AG10803 (cell line): ENCODE measurements at regions not wholly inside any gene's neighbourhood (a gene's known extent, or its start where the extent isn't known, plus 50 kb on each side); places are given as distances from the start of the nearest gene placed in this dataset.

Experiments
- DNase-seq: peaks from one replicate; pipeline ENCODE4 v3.0.0; 2010; ENCODE audit warnings: low read depth
- H3K4me3 ChIP-seq: 2 replicates; pipeline ENCODE4 v1.5.1; 2011; ENCODE audit warnings: mild to moderate bottlenecking, low read length, control low read depth
- CTCF ChIP-seq: conservative IDR thresholded peaks from 2 replicates; pipeline ENCODE4 v1.5.1; 2011; ENCODE audit warnings: mild to moderate bottlenecking, low read length, control low read depth, inconsistent platforms

GRCh38 chr11:123249354-123249753 lies 54.3 kb upstream of the CLMP start:
- TF ChIP-seq CTCF = no peak
- H3K4me3 ChIP-seq = no peak overlapping the region
- peak; percentile 57 for DNase-seq

- no peak for TF ChIP-seq CTCF
- no peak overlapping the region for H3K4me3 ChIP-seq
- no peak for DNase-seq
These were observed 52.8 kb upstream of the CLMP start for GRCh38 chr11:123247813-123248379.

- no peak overlapping the region for H3K4me3 ChIP-seq
- TF ChIP-seq CTCF = no peak
- DNase-seq = no peak
These were observed 52.4 kb upstream of the CLMP start for GRCh38 chr11:123247496-123247799.

GRCh38 chr11:123246749-123247495 lies 51.9 kb upstream of the CLMP start:
- peak; percentile 75 for DNase-seq
- peak; percentile 99 for TF ChIP-seq CTCF
- no peak overlapping the region for H3K4me3 ChIP-seq

- DNase-seq = no peak
- no peak for TF ChIP-seq CTCF
These were observed 50.5 kb upstream of the CLMP start for GRCh38 chr11:123245567-123245966.

More at GRCh38 chr11:123245567-123245966, 50.5 kb upstream of the CLMP start:
- no peak overlapping the region for H3K4me3 ChIP-seq
